ENCODE measurements at regions not wholly inside any gene's neighbourhood (a gene's known extent, or its start where the extent isn't known, plus 50 kb on each side); places are given as distances from the start of the nearest gene placed in this dataset.

DNA sequence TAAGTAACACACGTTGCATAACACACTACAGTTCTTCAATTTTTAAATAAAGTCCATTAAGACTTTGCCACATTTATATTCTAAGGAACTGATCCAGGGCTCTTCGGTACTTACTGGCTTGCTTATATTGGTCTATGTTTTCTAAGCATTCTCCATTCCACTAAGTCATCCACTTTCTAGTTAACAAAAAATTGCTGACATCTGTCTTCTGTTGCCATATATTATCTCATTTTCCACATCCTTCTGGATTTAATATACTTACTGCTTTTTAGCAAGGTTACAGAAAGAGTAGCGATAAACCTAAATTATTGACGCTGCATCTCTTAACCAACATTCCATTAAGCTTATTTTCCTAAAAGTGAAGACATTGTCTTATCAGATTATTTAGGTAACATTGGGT is 238.4 kb upstream of the LRIG3 start:
- H4K8ac ChIP-seq (ENCODE audit: low read depth in 2 of 2, low read length in 2 of 2), result no peak overlapping the region
- CTCF ChIA-PET, result interaction anchor here (1.4 to 2.4 kb wide), 2 partner anchors 8 to 45 kb away, joined by 4 to 9 read pairs; no protein-coding TSS in a partner anchor

More for the DNA sequence above, 238.4 kb upstream of the LRIG3 start:
- H3K18ac ChIP-seq (ENCODE audit: low read depth, low read length), result no peak overlapping the region
- no peak overlapping the region for H2AK9ac ChIP-seq (replicated peaks; ENCODE audit: low read depth, low read length, poor library complexity)
- H4K5ac ChIP-seq (ENCODE audit: low read depth, low read length), result no peak overlapping the region
- POLR2A ChIA-PET (ENCODE audit: unreplicated experiment), result no interaction called here
- WGBS, 2 experiments (ENCODE audit: extremely low coverage in 2 of 2, insufficient read length in 1 of 2), result no CpG with 5 or more reads among the region's 4 CpGs
- dilution Hi-C loops (cut with HindIII; ENCODE audit: low sequenced_read_pairs, unreplicated experiment) (no loop called here), intact Hi-C loops (cut with micrococcal nuclease) (no loop called here), in situ Hi-C loops (cut with MboI; ENCODE audit: low sequenced_read_pairs) (loop anchor here (10.0 kb wide), 3 partner anchors 624 to 1174 kb away; no protein-coding TSS in a partner anchor)
- DNase-seq, result no peak
- no peaks in the 10 kb centered on the region for H3K4me1 ChIP-seq (ENCODE audit: control insufficient read depth, insufficient read depth, low read length)
- no peaks in the 10 kb centered on the region for H3K79me1 ChIP-seq (ENCODE audit: low read depth in 1 of 2, low read length in 2 of 2)
- no peak overlapping the region for H2AFZ ChIP-seq (replicated peaks; ENCODE audit: low read length, poor library complexity)
- no peak overlapping the region for H2BK15ac ChIP-seq (ENCODE audit: low read depth, low read length)
- TF ChIP-seq RAD21 (IDR thresholded peaks at IDR 0.05; ENCODE audit: low read length) (no peak), POLR2A (IDR thresholded peaks at IDR 0.05; ENCODE audit: low read depth, low read length) (no peak), MXI1 (IDR thresholded peaks at IDR 0.05; ENCODE audit: borderline replicate concordance, low read depth, low read length) (no peak), SMC3 (IDR thresholded peaks at IDR 0.05; ENCODE audit: low read depth, low read length) (no peak), RFX5 (IDR thresholded peaks at IDR 0.05; ENCODE audit: low read depth, low read length) (no peak), MAZ (IDR thresholded peaks at IDR 0.05; ENCODE audit: borderline replicate concordance, low read depth, low read length) (no peak), MAFK (IDR thresholded peaks at IDR 0.05; ENCODE audit: low read depth, low read length) (no peak), CEBPB (IDR thresholded peaks at IDR 0.05; ENCODE audit: low read depth, low read length) (no peak), FOS (IDR thresholded peaks at IDR 0.05; ENCODE audit: low read depth, low read length) (no peak)
- TF ChIP-seq, protein P1, sequence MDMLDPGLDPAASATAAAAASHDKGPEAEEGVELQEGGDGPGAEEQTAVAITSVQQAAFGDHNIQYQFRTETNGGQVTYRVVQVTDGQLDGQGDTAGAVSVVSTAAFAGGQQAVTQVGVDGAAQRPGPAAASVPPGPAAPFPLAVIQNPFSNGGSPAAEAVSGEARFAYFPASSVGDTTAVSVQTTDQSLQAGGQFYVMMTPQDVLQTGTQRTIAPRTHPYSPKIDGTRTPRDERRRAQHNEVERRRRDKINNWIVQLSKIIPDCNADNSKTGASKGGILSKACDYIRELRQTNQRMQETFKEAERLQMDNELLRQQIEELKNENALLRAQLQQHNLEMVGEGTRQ (IDR thresholded peaks at IDR 0.05; ENCODE audit: low read depth, low read length), result no peak
- TF ChIP-seq, protein P2, sequence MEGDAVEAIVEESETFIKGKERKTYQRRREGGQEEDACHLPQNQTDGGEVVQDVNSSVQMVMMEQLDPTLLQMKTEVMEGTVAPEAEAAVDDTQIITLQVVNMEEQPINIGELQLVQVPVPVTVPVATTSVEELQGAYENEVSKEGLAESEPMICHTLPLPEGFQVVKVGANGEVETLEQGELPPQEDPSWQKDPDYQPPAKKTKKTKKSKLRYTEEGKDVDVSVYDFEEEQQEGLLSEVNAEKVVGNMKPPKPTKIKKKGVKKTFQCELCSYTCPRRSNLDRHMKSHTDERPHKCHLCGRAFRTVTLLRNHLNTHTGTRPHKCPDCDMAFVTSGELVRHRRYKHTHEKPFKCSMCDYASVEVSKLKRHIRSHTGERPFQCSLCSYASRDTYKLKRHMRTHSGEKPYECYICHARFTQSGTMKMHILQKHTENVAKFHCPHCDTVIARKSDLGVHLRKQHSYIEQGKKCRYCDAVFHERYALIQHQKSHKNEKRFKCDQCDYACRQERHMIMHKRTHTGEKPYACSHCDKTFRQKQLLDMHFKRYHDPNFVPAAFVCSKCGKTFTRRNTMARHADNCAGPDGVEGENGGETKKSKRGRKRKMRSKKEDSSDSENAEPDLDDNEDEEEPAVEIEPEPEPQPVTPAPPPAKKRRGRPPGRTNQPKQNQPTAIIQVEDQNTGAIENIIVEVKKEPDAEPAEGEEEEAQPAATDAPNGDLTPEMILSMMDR (conservative IDR thresholded peaks at IDR 0.05; ENCODE audit: low read depth, low read length), result no peak
- no peaks in the 10 kb centered on the region for H3K36me3 ChIP-seq (ENCODE audit: control insufficient read depth, insufficient read depth, low read length)
- H3K9me1 ChIP-seq (ENCODE audit: insufficient read depth, low read length), result no peaks in the 10 kb centered on the region
- no peak overlapping the region for H3K27ac ChIP-seq (ENCODE audit: insufficient read depth, low read length)
- H3K14ac ChIP-seq (replicated peaks; ENCODE audit: low read depth, low read length), result no peak overlapping the region
- no peak for ATAC-seq (ENCODE audit: low read depth)
- no peak overlapping the region for H3K4ac ChIP-seq (ENCODE audit: low read depth, low read length)
- no peak overlapping the region for H2BK120ac ChIP-seq (ENCODE audit: low read depth, low read length)
- H2BK5ac ChIP-seq (ENCODE audit: low read depth, low read length, poor library complexity, severe bottlenecking), result no peak overlapping the region
- H2AK5ac ChIP-seq (ENCODE audit: low read depth, low read length), result no peak overlapping the region
- H3K9ac ChIP-seq (ENCODE audit: low read depth, low read length), result no peak overlapping the region
- H3K56ac ChIP-seq (ENCODE audit: extremely low read depth, insufficient read depth, low read length), result no peak overlapping the region
- H3K4me3 ChIP-seq (ENCODE audit: insufficient read depth, low read depth, low read length), result no peak overlapping the region
- no TSS peak for BruUV-seq (replicated peaks)
- no peak overlapping the region for H4K91ac ChIP-seq (ENCODE audit: insufficient read depth, low read depth, low read length)
- H3K23ac ChIP-seq (ENCODE audit: low read depth, low read length), result no peak overlapping the region
- H3K27me3 ChIP-seq (ENCODE audit: control insufficient read depth, insufficient read depth, low read length), result no peaks in the 10 kb centered on the region
- no peaks in the 10 kb centered on the region for H4K20me1 ChIP-seq (ENCODE audit: insufficient read depth, low read length)
- peaks cover 12% of the 10 kb centered on the region for H3K9me3 ChIP-seq (ENCODE audit: control insufficient read depth, insufficient read depth, low read length)
- no peak overlapping the region for H3K4me2 ChIP-seq (ENCODE audit: low read depth, low read length)
- H2BK20ac ChIP-seq (ENCODE audit: low read depth, low read length), result no peak overlapping the region

Measured in IMR-90 (cell line).